H1 (cell line): ENCODE measurements at regions not wholly inside any gene's neighbourhood (a gene's known extent, or its start where the extent isn't known, plus 50 kb on each side); places are given as distances from the start of the nearest gene placed in this dataset.

ENCODE experiments used
- BACH1 ChIP-seq: IDR thresholded peaks from 2 replicates; pipeline ENCODE4 v1.6.1; 2012; ENCODE audit warnings: low read length, improper control_type of control experiment
- CREB1 ChIP-seq: IDR thresholded peaks from 2 replicates; pipeline ENCODE4 v1.6.1; 2012; ENCODE audit warnings: inconsistent platforms
- EP300 ChIP-seq, 2 experiments: IDR thresholded peaks; 1 replicate in 1 of 2; 2 replicates in 1 of 2; pipeline ENCODE4 v1.6.1; 2011 to 2012; ENCODE audit warnings: low read depth in 2 of 2, low read length in 2 of 2, mild to moderate bottlenecking in 2 of 2, borderline replicate concordance in 1 of 2, inconsistent platforms in 1 of 2, moderate library complexity in 1 of 2
- EZH2 ChIP-seq: fragments of 200-600 bp; sonication (generic); IDR thresholded peaks from 2 replicates; pipeline ENCODE4 v1.7.1; 2012; ENCODE audit warnings: low read depth, mild to moderate bottlenecking, moderate library complexity, low read length, inconsistent platforms; ENCODE audit not compliant: severe bottlenecking
- GABPA ChIP-seq: IDR thresholded peaks from 2 replicates; pipeline ENCODE4 v1.6.1; 2011; ENCODE audit warnings: mild to moderate bottlenecking, low read length, moderate library complexity, borderline replicate concordance; ENCODE audit not compliant: insufficient read depth
- POLR2A ChIP-seq, 2 experiments: IDR thresholded peaks; 1 replicate in 1 of 2; 2 replicates in 1 of 2; pipeline ENCODE4 v1.6.1; 2011; ENCODE audit warnings: low read depth in 2 of 2, low read length in 2 of 2, mild to moderate bottlenecking in 2 of 2; ENCODE audit errors: control extremely low read depth in 1 of 2
- POLR2AphosphoS5 ChIP-seq: IDR thresholded peaks from 2 replicates; pipeline ENCODE4 v1.6.1; 2011; ENCODE audit warnings: low read depth, low read length
- SIN3A ChIP-seq, 2 experiments: IDR thresholded peaks in 1 of 2; conservative IDR thresholded peaks in 1 of 2; 2 replicates each; pipeline ENCODE4 v1.6.1; 2011 to 2012; ENCODE audit warnings: low read length in 2 of 2, improper control_type of control experiment in 1 of 2, low read depth in 1 of 2, mild to moderate bottlenecking in 1 of 2
- SRF ChIP-seq: IDR thresholded peaks from 2 replicates; pipeline ENCODE4 v1.6.1; 2011; ENCODE audit warnings: mild to moderate bottlenecking, low read depth, low read length, moderate library complexity
- SUZ12 ChIP-seq: fragments of 200-600 bp; sonication (generic); IDR thresholded peaks from 2 replicates; pipeline ENCODE4 v1.6.1; 2012; ENCODE audit warnings: mild to moderate bottlenecking, inconsistent platforms, low read length, moderate library complexity, mixed read lengths
- TAF1 ChIP-seq: IDR thresholded peaks from 2 replicates; pipeline ENCODE4 v1.6.1; 2011; ENCODE audit warnings: mild to moderate bottlenecking, low read depth, low read length
- TBP ChIP-seq: IDR thresholded peaks from 2 replicates; pipeline ENCODE4 v1.6.1; 2011; ENCODE audit warnings: low read depth, low read length, improper control_type of control experiment
- TF ChIP-seq, protein P1 (sequence below), 3 experiments: IDR thresholded peaks; 1 replicate in 2 of 3; 2 replicates in 1 of 3; pipeline versions ENCODE4 v1.5.1 to v1.6.1; 2011; ENCODE audit warnings: low read length in 3 of 3, mild to moderate bottlenecking in 3 of 3, inconsistent platforms in 2 of 3, low read depth in 1 of 3, moderate library complexity in 1 of 3; ENCODE audit not compliant: insufficient read depth in 1 of 3; ENCODE audit errors: control extremely low read depth in 1 of 3
- TF ChIP-seq, protein P2 (sequence below): IDR thresholded peaks from 2 replicates; pipeline ENCODE4 v1.6.1; 2011; ENCODE audit warnings: low read length, improper control_type of control experiment

DNA sequence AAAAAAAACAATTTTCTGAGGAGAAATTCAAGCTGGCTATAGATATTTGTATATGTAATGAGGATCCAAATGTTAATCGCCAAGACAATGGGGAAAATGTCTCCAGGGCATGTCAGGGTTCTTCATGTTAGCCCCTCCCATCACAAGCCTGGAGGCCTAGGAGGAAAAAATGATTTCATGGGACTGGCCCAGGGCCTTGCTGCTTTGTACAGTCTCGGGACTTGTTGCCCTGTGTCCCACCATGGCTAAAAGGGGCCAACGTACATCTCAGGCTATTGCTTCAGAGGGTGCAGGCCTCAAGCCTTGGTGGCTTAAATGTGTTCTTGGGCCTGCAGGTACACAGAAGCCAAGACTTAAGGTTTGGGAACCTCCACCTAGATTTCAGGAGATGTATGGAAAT, 62.1 kb upstream of the SLC5A12 start:
- TF ChIP-seq POLR2A (IDR thresholded peaks at IDR 0.05; ENCODE audit: control extremely low read depth in 1 of 2, low read depth in 2 of 2, low read length in 2 of 2) (no peak), SUZ12 (no peak), EP300 (IDR thresholded peaks at IDR 0.05; ENCODE audit: borderline replicate concordance in 1 of 2, low read depth in 2 of 2, low read length in 2 of 2) (no peak), SRF (no peak), SIN3A (conservative IDR thresholded peaks at IDR 0.05 in 1 of 2, IDR thresholded peaks at IDR 0.05 in 1 of 2; ENCODE audit: low read depth in 1 of 2, low read length in 2 of 2) (no peak), EZH2 (no peak), TBP (no peak), BACH1 (no peak), POLR2AphosphoS5 (no peak), CREB1 (no peak), TAF1 (no peak), GABPA (no peak)
- TF ChIP-seq, protein P1, sequence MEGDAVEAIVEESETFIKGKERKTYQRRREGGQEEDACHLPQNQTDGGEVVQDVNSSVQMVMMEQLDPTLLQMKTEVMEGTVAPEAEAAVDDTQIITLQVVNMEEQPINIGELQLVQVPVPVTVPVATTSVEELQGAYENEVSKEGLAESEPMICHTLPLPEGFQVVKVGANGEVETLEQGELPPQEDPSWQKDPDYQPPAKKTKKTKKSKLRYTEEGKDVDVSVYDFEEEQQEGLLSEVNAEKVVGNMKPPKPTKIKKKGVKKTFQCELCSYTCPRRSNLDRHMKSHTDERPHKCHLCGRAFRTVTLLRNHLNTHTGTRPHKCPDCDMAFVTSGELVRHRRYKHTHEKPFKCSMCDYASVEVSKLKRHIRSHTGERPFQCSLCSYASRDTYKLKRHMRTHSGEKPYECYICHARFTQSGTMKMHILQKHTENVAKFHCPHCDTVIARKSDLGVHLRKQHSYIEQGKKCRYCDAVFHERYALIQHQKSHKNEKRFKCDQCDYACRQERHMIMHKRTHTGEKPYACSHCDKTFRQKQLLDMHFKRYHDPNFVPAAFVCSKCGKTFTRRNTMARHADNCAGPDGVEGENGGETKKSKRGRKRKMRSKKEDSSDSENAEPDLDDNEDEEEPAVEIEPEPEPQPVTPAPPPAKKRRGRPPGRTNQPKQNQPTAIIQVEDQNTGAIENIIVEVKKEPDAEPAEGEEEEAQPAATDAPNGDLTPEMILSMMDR (IDR thresholded peaks at IDR 0.05; ENCODE audit: control extremely low read depth in 1 of 3, insufficient read depth in 1 of 3, low read depth in 1 of 3, low read length in 3 of 3): no peak
- TF ChIP-seq, protein P2, sequence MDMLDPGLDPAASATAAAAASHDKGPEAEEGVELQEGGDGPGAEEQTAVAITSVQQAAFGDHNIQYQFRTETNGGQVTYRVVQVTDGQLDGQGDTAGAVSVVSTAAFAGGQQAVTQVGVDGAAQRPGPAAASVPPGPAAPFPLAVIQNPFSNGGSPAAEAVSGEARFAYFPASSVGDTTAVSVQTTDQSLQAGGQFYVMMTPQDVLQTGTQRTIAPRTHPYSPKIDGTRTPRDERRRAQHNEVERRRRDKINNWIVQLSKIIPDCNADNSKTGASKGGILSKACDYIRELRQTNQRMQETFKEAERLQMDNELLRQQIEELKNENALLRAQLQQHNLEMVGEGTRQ: no peak
